Vagina (tissue), 2 donors: ENCODE measurements at regions not wholly inside any gene's neighbourhood (a gene's known extent, or its start where the extent isn't known, plus 50 kb on each side); places are given as distances from the start of the nearest gene placed in this dataset.

ENCODE experiments used
- DNase-seq, 2 donors: peaks; one replicate each; pipeline ENCODE4 v3.0.0-alpha.2; 2017; ENCODE audit errors: extremely low spot score in 2 of 2
- H3K27ac ChIP-seq: fragments of 200-600 bp; sonication (generic); one replicate; pipeline ENCODE4 v1.5.1; 2019
- H3K27me3 ChIP-seq: fragments of 200-600 bp; sonication (generic); one replicate; pipeline ENCODE4 v1.5.1; 2019
- H3K36me3 ChIP-seq, 2 donors: fragments of 200-600 bp; sonication (generic); one replicate each; pipeline ENCODE4 v1.5.1; 2017 to 2019
- H3K4me1 ChIP-seq: fragments of 200-600 bp; sonication (generic); one replicate; pipeline ENCODE4 v1.5.1; 2019
- H3K4me3 ChIP-seq, 2 donors: fragments of 200-600 bp; sonication (generic); 1 replicate in 1 of 2; 2 replicates in 1 of 2; pipeline ENCODE4 v1.5.1; 2016 to 2019
- H3K9me3 ChIP-seq: fragments of 200-600 bp; sonication (generic); one replicate; pipeline ENCODE4 v1.5.1; 2019
- POLR2A ChIP-seq, 2 donors: fragments of 450-650 bp; IDR thresholded peaks; one replicate each; pipeline ENCODE4 v1.6.1; 2017; ENCODE audit warnings: antibody characterized with exemption in 2 of 2, mild to moderate bottlenecking in 2 of 2, moderate library complexity in 2 of 2
- POLR2AphosphoS5 ChIP-seq, 2 donors: sonication (generic); formaldehyde crosslinking; IDR thresholded peaks; one replicate each; pipeline ENCODE4 v1.9.0; 2017; ENCODE audit warnings: antibody characterized with exemption in 2 of 2, mild to moderate bottlenecking in 2 of 2, low read depth in 1 of 2; ENCODE audit not compliant: insufficient read depth in 1 of 2
- intact Hi-C: fragments of 100-400 bp; cut with DNase I; formaldehyde crosslinking; loops from one replicate; pipeline ENCODE4 v1.15.1; 2023
- TF ChIP-seq, protein P1 (sequence below), 3 experiments: fragments of 450-650 bp in 2 of 3; fragments of 200-600 bp in 1 of 3; sonication (generic) in 1 of 3; IDR thresholded peaks; one replicate each; pipeline ENCODE4 v1.5.1; 2017 to 2019; ENCODE audit warnings: antibody characterized with exemption in 3 of 3, mild to moderate bottlenecking in 2 of 3, moderate library complexity in 2 of 3

DNA sequence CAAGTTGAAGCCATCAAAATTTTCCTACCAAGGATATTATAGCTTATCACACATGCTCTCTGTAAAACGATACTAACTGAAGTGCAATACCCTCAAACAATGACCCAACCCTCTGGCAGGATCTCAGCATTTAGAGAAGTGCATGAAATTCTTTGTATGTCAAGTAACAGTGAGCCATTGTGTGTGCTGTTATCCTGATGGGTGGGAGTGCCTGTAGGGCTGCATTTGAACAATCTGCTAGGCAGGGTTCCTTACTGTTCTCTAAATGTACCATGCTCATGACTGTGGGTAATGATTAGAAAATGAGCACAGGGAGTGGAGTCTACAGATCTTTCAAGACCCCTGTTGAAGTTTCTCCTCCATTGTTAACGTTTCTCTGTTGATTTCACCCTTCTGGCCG is 398.1 kb downstream of the NSUN3 start:
- intact Hi-C loops: no loop called here
- TF ChIP-seq POLR2AphosphoS5 (IDR thresholded peaks at IDR 0.05; ENCODE audit: insufficient read depth in 1 of 2, low read depth in 1 of 2) (no peak), POLR2A (IDR thresholded peaks at IDR 0.05) (no peak)
- TF ChIP-seq, protein P1, sequence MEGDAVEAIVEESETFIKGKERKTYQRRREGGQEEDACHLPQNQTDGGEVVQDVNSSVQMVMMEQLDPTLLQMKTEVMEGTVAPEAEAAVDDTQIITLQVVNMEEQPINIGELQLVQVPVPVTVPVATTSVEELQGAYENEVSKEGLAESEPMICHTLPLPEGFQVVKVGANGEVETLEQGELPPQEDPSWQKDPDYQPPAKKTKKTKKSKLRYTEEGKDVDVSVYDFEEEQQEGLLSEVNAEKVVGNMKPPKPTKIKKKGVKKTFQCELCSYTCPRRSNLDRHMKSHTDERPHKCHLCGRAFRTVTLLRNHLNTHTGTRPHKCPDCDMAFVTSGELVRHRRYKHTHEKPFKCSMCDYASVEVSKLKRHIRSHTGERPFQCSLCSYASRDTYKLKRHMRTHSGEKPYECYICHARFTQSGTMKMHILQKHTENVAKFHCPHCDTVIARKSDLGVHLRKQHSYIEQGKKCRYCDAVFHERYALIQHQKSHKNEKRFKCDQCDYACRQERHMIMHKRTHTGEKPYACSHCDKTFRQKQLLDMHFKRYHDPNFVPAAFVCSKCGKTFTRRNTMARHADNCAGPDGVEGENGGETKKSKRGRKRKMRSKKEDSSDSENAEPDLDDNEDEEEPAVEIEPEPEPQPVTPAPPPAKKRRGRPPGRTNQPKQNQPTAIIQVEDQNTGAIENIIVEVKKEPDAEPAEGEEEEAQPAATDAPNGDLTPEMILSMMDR (IDR thresholded peaks at IDR 0.05): no peak
- Histone ChIP-seq H3K36me3 (no peaks in the 10 kb centered on the region), H3K27ac (no peak overlapping the region), H3K4me3 (no peak overlapping the region), H3K9me3 (no peaks in the 10 kb centered on the region), H3K4me1 (no peaks in the 10 kb centered on the region), H3K27me3 (no peaks in the 10 kb centered on the region)
- DNase-seq: no peak

DNA sequence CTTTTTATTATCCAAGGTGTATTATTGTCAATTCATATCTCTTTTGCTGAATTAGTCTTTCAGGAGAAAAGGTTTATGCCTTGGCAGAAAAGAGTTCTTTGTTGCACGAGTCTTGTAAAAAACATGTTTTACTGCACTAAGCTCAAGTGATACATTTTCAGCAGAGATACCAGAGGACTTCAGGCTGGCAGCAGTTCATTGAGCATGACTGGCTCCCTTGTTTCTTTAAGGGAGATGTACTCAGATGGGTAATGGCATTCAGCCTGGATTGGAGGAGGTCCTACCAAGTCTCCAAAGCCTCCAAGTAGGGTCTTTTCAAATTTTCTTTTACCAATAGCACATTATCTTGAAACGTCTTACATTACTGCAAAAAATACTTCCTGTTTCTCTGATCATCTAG is 400.1 kb downstream of the NSUN3 start:
- Histone ChIP-seq H3K27me3 (no peaks in the 10 kb centered on the region), H3K36me3 (no peaks in the 10 kb centered on the region), H3K4me3 (no peak overlapping the region), H3K27ac (no peak overlapping the region), H3K9me3 (no peaks in the 10 kb centered on the region), H3K4me1 (no peaks in the 10 kb centered on the region)
- intact Hi-C loops: no loop called here
- no peak for DNase-seq
- TF ChIP-seq POLR2AphosphoS5 (IDR thresholded peaks at IDR 0.05; ENCODE audit: insufficient read depth in 1 of 2, low read depth in 1 of 2) (no peak), POLR2A (IDR thresholded peaks at IDR 0.05) (no peak)
- TF ChIP-seq, protein P1 (IDR thresholded peaks at IDR 0.05): no peak

DNA sequence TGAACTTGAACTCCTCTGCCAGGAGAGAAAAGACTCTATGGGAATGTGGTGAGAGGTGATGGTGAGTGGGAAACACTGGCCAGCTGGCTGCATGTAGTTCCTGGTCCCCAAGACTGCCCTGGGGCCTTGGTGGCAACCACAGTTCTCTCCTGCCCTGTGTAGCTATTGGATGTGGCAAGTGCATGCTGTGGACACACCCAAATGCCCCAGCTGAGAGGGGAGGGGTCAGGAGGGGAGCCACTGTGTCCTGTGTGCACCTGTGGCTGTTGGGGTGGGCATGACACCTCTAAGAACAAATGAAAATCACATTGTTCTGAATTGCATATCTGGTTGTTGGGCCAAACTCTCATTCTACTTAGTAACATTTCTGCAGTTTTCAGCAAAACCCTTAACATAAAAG is 409.6 kb downstream of the NSUN3 start:
- no peaks in the 10 kb centered on the region for H3K36me3 ChIP-seq
- no peaks in the 10 kb centered on the region for H3K4me1 ChIP-seq
- intact Hi-C loops: no loop called here
- no peak overlapping the region for H3K4me3 ChIP-seq
- no peaks in the 10 kb centered on the region for H3K27me3 ChIP-seq
- H3K9me3 ChIP-seq: no peaks in the 10 kb centered on the region
- DNase-seq: no peak
- no peak for TF ChIP-seq POLR2A (IDR thresholded peaks at IDR 0.05)
- TF ChIP-seq, protein P1 (IDR thresholded peaks at IDR 0.05): no peak
- TF ChIP-seq POLR2AphosphoS5 (IDR thresholded peaks at IDR 0.05; ENCODE audit: insufficient read depth in 1 of 2, low read depth in 1 of 2): no peak
- no peak overlapping the region for H3K27ac ChIP-seq

DNA sequence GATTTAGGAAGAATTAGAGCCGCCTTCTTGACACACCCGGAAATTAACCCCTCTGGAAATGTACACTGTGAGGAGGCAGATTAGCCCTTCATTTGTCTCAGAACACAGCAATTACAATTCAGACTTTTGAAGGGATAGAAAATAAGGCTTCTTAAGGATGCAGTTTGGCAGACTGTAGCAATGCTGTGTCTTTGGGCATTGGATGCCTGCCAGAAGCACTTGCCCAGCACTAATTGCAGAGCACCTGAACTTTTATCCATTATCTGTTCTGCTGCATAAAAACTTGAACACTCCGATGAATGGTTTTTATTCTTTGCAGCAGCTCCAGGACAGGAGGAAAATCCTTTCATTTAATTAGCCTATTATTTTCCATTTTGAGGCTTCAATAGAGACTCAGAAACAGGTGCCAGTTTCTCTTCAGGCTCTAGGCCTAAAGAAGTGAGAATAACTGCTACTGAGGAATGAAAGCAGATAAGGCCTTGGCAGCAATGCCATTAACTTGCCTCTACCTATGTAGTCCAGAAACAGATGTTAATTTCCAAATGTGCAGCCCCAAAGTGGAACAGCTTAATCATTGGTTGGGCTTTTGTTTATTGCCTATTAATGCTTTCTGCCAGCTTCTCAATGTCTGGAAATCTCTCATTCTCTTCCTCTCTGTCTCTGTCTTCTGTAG is 418.5 kb downstream of the NSUN3 start:
- H3K9me3 ChIP-seq: no peaks in the 10 kb centered on the region

DNA sequence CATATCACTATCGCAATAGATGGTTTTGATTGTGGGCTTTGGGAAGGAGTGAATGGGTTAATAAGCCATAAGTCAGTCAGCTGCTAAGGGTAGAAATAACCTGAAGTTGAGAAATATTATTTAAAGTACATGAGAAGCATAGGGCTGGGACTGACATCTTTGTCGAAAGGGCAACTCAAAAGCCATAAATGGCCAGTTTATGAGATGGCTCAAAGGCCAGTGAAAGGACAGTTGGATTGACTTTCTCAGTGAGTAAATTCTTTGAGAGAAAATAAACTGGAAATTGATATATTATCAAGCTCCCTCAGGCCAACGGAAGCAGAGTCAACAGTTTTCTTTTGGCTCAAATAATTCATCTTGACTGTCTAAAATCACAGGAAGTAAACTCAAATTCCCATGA is 419.8 kb downstream of the NSUN3 start:
- no peak overlapping the region for H3K27ac ChIP-seq
- H3K36me3 ChIP-seq: no peaks in the 10 kb centered on the region
- no peak for TF ChIP-seq POLR2AphosphoS5 (IDR thresholded peaks at IDR 0.05; ENCODE audit: insufficient read depth in 1 of 2, low read depth in 1 of 2)
- TF ChIP-seq POLR2A (IDR thresholded peaks at IDR 0.05): no peak
- TF ChIP-seq, protein P1 (IDR thresholded peaks at IDR 0.05): no peak
- H3K4me3 ChIP-seq: no peak overlapping the region
- H3K9me3 ChIP-seq: no peaks in the 10 kb centered on the region
- no peak for DNase-seq
- intact Hi-C loops: no loop called here
- H3K27me3 ChIP-seq: no peaks in the 10 kb centered on the region
- no peaks in the 10 kb centered on the region for H3K4me1 ChIP-seq

More for the DNA sequence above, 418.5 kb downstream of the NSUN3 start:
- H3K36me3 ChIP-seq: no peaks in the 10 kb centered on the region
- no peaks in the 10 kb centered on the region for H3K4me1 ChIP-seq
- no peak for TF ChIP-seq POLR2A (IDR thresholded peaks at IDR 0.05)
- no peak for TF ChIP-seq POLR2AphosphoS5 (IDR thresholded peaks at IDR 0.05; ENCODE audit: insufficient read depth in 1 of 2, low read depth in 1 of 2)
- TF ChIP-seq, protein P1 (IDR thresholded peaks at IDR 0.05): no peak
- H3K27me3 ChIP-seq: no peaks in the 10 kb centered on the region
- H3K27ac ChIP-seq: no peak overlapping the region
- intact Hi-C loops: no loop called here
- no peak for DNase-seq
- H3K4me3 ChIP-seq: no peak overlapping the region
